ENCODE measurements at regions not wholly inside any gene's neighbourhood (a gene's known extent, or its start where the extent isn't known, plus 50 kb on each side); places are given as distances from the start of the nearest gene placed in this dataset.
"Not testable (repeated sequence)": the region's sequence is repeated elsewhere in the genome, so short reads cannot be mapped to it uniquely, and the experiment has no call there.

DNA sequence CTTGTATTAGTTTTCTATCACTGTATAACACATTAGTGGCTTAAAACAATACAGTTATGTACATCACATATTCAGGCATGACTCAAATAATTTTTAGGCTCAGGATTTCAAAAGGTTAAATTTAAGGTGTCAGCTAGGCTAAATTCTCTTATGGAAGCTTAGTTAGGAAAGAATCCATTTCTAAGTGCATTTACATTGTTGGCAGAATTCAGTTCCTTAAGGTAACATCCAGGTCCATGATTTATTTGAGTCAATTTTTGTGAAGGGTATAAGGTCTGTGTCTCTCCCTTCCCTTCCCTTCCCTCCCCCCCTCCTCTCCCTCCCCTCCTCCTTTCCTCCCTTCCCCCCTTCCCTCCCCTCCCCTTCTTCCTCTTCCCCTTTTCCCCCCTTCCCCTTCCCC lies 399.0 kb upstream of the CNTN5 start:
- no peak for DNase-seq

GRCh38 chr11:98625526-98625925 lies 395.2 kb upstream of the CNTN5 start:
- DNase-seq, result no peak

- DNase-seq, result no peak
Observed at GRCh38 chr11:98630736-98631135, 390.0 kb upstream of the CNTN5 start.

GRCh38 chr11:98657711-98658110 lies 363.0 kb upstream of the CNTN5 start:
- no peak for DNase-seq

- no peak for DNase-seq
Observed at GRCh38 chr11:98659431-98659830, 361.3 kb upstream of the CNTN5 start.

DNA sequence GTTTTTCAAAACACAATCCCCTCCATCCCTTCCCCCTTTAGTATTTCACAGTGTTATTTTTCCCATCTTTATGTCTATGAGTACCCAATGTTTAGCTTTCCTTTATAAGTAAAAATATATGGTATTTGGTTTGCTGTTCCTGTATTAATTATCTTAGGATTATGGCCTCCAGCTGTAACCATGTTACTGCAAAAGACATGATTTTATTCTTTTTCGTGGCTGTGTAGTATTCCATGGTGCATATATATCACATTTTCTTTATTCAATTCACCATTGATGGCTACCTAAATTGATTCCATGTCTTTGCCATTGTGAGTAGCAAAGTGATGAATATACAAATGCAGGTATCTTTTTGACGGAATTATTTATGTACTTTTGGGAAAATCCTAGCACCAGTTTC lies 346.4 kb upstream of the CNTN5 start:
- no peak for DNase-seq

DNA sequence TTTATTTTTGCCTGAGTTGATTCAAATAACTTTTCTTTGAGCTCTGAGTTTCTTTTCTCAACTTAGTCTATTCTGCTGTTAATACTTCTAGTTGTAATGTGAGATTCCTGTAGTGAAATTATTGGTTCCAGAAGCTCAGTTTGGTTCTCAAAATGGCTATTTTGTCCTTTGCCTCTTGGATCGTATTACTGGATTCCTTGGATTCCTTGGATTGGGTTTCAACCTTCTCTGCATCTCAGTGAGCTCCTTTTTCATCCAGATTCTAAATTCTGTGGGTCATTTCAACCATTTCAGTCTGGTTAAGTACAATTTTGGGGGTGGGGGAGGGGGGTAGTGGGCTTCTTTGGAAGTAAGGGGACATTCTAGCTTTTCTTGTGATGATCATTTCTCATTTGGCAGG lies 341.1 kb upstream of the CNTN5 start:
- DNase-seq, result no peak

GRCh38 chr11:98701541-98701940 lies 319.2 kb upstream of the CNTN5 start:
- DNase-seq, result no peak

DNA sequence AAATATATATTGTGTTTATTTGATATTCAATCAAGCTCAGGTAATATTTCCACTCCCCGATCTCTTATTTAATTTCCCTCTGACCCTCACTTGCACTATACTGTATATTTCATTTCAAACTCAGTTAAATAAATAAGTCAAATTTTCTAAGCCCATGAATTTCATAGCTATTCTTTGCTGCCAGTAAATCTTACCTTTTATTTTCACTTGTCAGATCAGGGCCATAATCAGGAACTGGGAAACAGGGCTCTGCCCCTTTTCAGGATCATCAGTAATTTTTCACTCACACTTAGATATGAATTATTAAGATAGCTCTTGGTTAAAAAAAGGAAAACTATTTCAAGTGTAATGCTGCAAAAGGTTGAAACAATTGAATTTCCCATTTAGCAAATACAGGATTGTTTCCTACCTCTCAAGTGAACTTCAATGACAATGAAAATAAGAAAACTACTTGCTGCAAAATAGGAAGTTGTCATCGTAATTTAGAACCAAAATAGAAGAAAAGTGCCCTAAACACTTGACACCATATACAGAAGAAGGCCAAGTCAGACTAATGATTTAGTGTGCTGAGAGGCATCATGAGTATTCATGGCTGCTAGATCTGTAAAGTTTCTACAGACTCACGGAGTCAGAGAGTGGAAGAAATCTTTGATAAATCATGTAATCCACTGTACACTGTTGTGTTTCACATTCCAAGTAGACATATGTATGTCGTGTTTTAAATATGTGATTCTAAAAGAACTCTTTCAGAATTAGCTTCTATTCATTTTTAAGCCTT lies 316.8 kb upstream of the CNTN5 start:
- DNase-seq, result no peak

- no peak for DNase-seq
Observed at GRCh38 chr11:98710026-98710425, 310.7 kb upstream of the CNTN5 start.

DNA sequence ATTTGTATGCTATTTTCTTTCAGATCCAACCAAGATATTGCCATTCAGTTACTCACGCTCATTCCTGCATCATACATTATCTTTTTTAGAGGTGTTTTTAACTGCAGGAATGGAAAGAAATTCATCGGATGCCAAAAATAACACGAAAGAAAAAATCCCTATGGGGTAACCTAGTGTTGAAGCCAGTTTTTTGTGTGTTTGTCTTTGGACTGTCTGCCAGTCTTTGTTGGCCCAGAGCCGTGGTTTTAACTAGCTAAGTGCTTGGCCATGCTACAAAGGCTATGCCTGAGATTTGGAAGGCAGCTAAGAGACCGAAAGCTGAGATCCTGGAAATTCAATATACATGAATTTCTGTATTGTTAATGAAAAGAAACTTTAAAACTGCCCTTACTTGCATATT lies 309.8 kb upstream of the CNTN5 start:
- DNase-seq, result no peak

GRCh38 chr11:98720951-98721350 lies 299.8 kb upstream of the CNTN5 start:
- DNase-seq, result no peak

GRCh38 chr11:98725471-98725870 lies 295.3 kb upstream of the CNTN5 start:
- no peak for DNase-seq

- DNase-seq, result no peak
Observed at GRCh38 chr11:98728421-98728820, 292.3 kb upstream of the CNTN5 start.

DNA sequence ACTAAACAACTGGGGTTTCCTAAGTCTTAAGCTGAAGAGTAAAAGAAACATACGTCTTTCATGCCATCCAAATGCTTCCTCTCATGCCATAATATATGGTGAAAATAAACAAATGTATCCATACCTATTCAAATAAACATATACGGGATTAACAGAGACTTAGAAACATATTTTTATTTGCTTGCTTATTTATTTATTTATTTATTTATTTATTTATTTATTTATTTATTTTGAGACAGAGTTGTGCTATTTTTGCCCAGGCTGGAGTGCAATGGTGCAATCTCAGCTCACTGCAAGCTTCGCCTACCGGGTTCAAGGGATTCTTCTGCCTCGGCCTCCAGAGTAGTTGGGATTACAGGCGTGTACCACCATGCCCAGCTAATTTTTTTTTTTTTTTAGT lies 291.6 kb upstream of the CNTN5 start:
- DNase-seq, result no peak

- DNase-seq, result no peak
Observed at GRCh38 chr11:98732947-98733346, 287.8 kb upstream of the CNTN5 start.

DNA sequence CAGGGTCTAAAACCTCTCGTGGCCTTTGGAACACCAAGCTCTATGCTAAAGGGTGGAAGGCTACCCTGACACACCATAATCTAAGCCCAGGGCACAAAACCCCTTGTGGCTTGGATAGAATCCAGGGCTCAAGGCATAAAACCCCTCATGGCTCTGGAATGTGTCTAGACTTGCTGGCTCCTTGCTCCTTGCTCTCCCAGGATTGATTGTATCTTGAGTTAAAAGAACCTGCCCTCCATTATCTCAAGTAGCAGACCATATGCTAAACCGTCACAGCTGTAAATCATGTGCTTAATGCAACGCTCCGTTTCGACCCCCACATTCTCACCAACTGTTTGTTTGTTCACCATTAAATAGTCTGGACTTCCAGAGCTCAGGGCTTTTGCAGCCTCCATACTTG lies 287.4 kb upstream of the CNTN5 start:
- not testable (repeated sequence) for DNase-seq

GRCh38 chr11:98734686-98735085 lies 286.1 kb upstream of the CNTN5 start:
- DNase-seq, result no peak

- no peak for DNase-seq
Observed at GRCh38 chr11:98736833-98737232, 283.9 kb upstream of the CNTN5 start.

- no peak for DNase-seq
Observed at GRCh38 chr11:98740321-98740720, 280.4 kb upstream of the CNTN5 start.

GRCh38 chr11:98763446-98763845 lies 257.3 kb upstream of the CNTN5 start:
- DNase-seq, result not testable (repeated sequence)

DNA sequence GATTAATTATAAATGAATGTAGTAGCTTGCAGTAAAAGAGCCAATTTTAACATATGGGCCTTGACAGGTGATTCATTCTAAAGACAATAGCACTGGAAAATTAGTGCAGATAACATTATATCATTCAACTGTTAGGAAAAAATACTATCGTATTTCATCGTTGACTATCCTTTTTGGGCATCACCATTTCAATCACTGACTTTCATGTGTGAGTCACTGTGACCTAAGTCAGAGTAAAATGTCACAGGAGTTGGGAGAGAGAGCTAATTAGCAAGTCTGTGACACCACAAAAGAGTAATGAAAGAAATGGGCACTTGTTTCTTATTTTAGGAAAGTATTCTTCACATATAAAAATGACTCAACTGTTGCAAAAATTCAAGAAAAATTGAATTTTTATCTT lies 253.8 kb upstream of the CNTN5 start:
- no peak for DNase-seq

GRCh38 chr11:98770046-98770445 lies 250.7 kb upstream of the CNTN5 start:
- not testable (repeated sequence) for DNase-seq

DNA sequence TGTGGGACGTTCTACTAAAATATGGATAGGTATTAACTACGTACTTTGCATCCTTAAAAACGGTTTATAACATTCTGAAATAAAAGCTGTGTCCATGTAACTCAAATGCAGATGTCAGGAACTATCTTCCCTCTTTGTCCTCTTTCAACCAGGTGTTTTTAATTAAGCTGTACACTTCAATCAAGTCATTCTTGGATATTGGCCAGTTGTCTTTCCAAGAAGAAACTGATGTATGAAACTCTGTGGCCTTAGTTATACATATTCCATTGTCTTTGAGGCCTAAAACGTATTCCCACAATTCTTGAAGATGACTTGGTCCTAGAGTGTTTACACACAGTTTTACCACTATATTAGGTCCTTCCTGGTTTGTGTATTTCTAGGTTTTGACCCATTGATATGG lies 249.0 kb upstream of the CNTN5 start:
- DNase-seq, result no peak

- no peak for DNase-seq
Observed at GRCh38 chr11:98772893-98773292, 247.9 kb upstream of the CNTN5 start.
